Keratinocyte (primary cell): ENCODE measurements at regions not wholly inside any gene's neighbourhood (a gene's known extent, or its start where the extent isn't known, plus 50 kb on each side); places are given as distances from the start of the nearest gene placed in this dataset.

Experiments
- EZH2 ChIP-seq: IDR thresholded peaks from one replicate; pipeline ENCODE4 v1.6.1; 2012; ENCODE audit warnings: inconsistent platforms, mild to moderate bottlenecking, low read length, moderate library complexity
- TF ChIP-seq, protein P1 (sequence below), 3 experiments: IDR thresholded peaks in 1 of 3; conservative IDR thresholded peaks in 1 of 3; optimal IDR thresholded peaks in 1 of 3; 2 replicates in 2 of 3; 3 replicates in 1 of 3; pipeline versions ENCODE3 to v1.5.1; 2011; ENCODE audit warnings: low read length in 3 of 3, mild to moderate bottlenecking in 3 of 3, moderate library complexity in 2 of 3, control low read depth in 1 of 3, inconsistent platforms in 1 of 3; ENCODE audit not compliant: insufficient read depth in 2 of 3; ENCODE audit errors: extremely low read depth in 1 of 3

DNA sequence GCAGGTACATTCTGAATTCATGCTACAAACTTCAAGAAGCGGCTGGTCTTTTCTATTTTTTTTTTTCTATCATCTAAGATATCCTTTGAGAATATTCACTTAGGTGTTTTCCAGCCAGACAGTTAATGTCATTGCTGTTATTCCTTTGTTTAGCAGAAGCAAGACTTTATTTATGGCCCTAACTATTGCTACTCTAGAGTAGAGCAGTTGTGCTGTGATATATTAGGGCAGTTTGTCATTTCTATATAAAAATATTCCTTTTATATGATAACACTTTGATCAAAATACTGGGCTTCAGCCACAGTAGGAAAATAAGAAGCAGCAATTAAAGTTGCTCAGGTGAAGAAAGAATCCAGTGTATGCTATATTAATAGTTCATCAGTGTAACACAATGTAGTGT is 959.3 kb downstream of the NCAM2 start:
- TF ChIP-seq, protein P1, sequence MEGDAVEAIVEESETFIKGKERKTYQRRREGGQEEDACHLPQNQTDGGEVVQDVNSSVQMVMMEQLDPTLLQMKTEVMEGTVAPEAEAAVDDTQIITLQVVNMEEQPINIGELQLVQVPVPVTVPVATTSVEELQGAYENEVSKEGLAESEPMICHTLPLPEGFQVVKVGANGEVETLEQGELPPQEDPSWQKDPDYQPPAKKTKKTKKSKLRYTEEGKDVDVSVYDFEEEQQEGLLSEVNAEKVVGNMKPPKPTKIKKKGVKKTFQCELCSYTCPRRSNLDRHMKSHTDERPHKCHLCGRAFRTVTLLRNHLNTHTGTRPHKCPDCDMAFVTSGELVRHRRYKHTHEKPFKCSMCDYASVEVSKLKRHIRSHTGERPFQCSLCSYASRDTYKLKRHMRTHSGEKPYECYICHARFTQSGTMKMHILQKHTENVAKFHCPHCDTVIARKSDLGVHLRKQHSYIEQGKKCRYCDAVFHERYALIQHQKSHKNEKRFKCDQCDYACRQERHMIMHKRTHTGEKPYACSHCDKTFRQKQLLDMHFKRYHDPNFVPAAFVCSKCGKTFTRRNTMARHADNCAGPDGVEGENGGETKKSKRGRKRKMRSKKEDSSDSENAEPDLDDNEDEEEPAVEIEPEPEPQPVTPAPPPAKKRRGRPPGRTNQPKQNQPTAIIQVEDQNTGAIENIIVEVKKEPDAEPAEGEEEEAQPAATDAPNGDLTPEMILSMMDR (optimal IDR thresholded peaks at IDR 0.05 in 1 of 3, IDR thresholded peaks at IDR 0.05 in 1 of 3, conservative IDR thresholded peaks at IDR 0.05 in 1 of 3; ENCODE audit: extremely low read depth in 1 of 3, insufficient read depth in 2 of 3, low read length in 3 of 3): no peak
- no peak for TF ChIP-seq EZH2
